CD4-positive, alpha-beta T cell (primary cell): ENCODE measurements at regions not wholly inside any gene's neighbourhood (a gene's known extent, or its start where the extent isn't known, plus 50 kb on each side); places are given as distances from the start of the nearest gene placed in this dataset.

Source experiments
- ATAC-seq: fragments of 200-7000 bp; cut with Tn5 transposase; one replicate; pipeline ENCODE4 v1.10.0; 2022; ENCODE audit warnings: mild to moderate bottlenecking; ENCODE audit not compliant: poor library complexity
- CTCF ChIA-PET: fragments of 350-600 bp; sonication (Branson Sonifier 250); formaldehyde crosslinking; loops from one replicate; lab custom pipeline; 2021; ENCODE audit warnings: antibody characterized with exemption, inconsistent platforms; lab: Charles Lee
- POLR2A ChIA-PET: fragments of 350-600 bp; sonication (Branson Sonifier 250); formaldehyde crosslinking; loops from one replicate; lab custom pipeline; 2021; ENCODE audit warnings: antibody characterized with exemption, inconsistent platforms; lab: Charles Lee
- DNase-seq, 14 experiments: peaks; one replicate each; pipeline ENCODE4 v3.0.0-alpha.2; 2013 to 2020; ENCODE audit warnings: mixed read lengths in 2 of 14
- H3K27ac ChIP-seq, 2 donors: one replicate each; pipeline versions ENCODE4 v1.5.1 to v1.7.0; 2013; ENCODE audit warnings: low read length in 2 of 2, low read depth in 1 of 2, mild to moderate bottlenecking in 1 of 2
- H3K27me3 ChIP-seq, 2 experiments: 1 replicate in 1 of 2; 2 replicates in 1 of 2; pipeline versions ENCODE4 v1.6.1 to v1.7.0; 2013; ENCODE audit warnings: low read length in 2 of 2, control low read depth in 1 of 2, mild to moderate bottlenecking in 1 of 2, moderate library complexity in 1 of 2; ENCODE audit not compliant: insufficient read depth in 2 of 2, control insufficient read depth in 1 of 2
- H3K36me3 ChIP-seq: one replicate; pipeline ENCODE4 v1.6.1; 2013; ENCODE audit warnings: low read length, control low read depth; ENCODE audit not compliant: insufficient read depth
- H3K4me1 ChIP-seq: one replicate; pipeline ENCODE4 v1.6.1; 2013; ENCODE audit warnings: low read length, control low read depth; ENCODE audit not compliant: insufficient read depth
- H3K4me3 ChIP-seq: one replicate; pipeline ENCODE4 v1.5.1; 2013; ENCODE audit warnings: mild to moderate bottlenecking, low read length, moderate library complexity
- H3K9me3 ChIP-seq, 2 experiments: 1 replicate in 1 of 2; 2 replicates in 1 of 2; pipeline versions ENCODE4 v1.6.1 to v1.7.0; 2013; ENCODE audit warnings: low read length in 2 of 2, mild to moderate bottlenecking in 2 of 2, control low read depth in 1 of 2, moderate library complexity in 1 of 2; ENCODE audit not compliant: control insufficient read depth in 1 of 2, insufficient read depth in 1 of 2
- H3K27ac Mint-ChIP-seq: one replicate; pipeline ENCODE4 v1.8.0; 2020; ENCODE audit warnings: mixed read lengths
- H3K27me3 Mint-ChIP-seq: one replicate; pipeline ENCODE4 v1.8.0; 2021; ENCODE audit warnings: mixed read lengths
- H3K36me3 Mint-ChIP-seq: one replicate; pipeline ENCODE4 v1.8.0; 2021; ENCODE audit warnings: low read depth, mixed read lengths
- H3K4me1 Mint-ChIP-seq: one replicate; pipeline ENCODE4 v1.8.0; 2021; ENCODE audit warnings: low read depth, mixed read lengths
- H3K4me3 Mint-ChIP-seq: one replicate; pipeline ENCODE4 v1.8.0; 2020; ENCODE audit warnings: mild to moderate bottlenecking, mixed read lengths
- H3K9me3 Mint-ChIP-seq: one replicate; pipeline ENCODE4 v1.8.0; 2020; ENCODE audit warnings: mixed read lengths
- CTCF ChIP-seq: fragments of 200-600 bp; IDR thresholded peaks from one replicate; pipeline ENCODE4 v1.8.0; 2022; ENCODE audit warnings: antibody characterized with exemption, mild to moderate bottlenecking
- intact Hi-C, 2 experiments: fragments of 100-400 bp; cut with DNase I in 1 of 2; cut with micrococcal nuclease in 1 of 2; formaldehyde crosslinking; loops; one replicate each; pipeline versions ENCODE4 v1.15.1 to v1.9.0; 2023 to 2025; cut with DNase I, micrococcal nuclease

- DNase-seq (no peak), ATAC-seq (no peak)
- Mint-ChIP-seq H3K27me3 (peaks cover 4% of the 10 kb centered on the region), H3K27ac (no peak overlapping the region), H3K9me3 (no peaks in the 10 kb centered on the region), H3K4me3 (no peak overlapping the region), H3K36me3 (no peaks in the 10 kb centered on the region), H3K4me1 (no peaks in the 10 kb centered on the region)
- H3K36me3 ChIP-seq = no peaks in the 10 kb centered on the region
- no peak for TF ChIP-seq CTCF
- H3K9me3 ChIP-seq = peaks cover 7 to 10% of the 10 kb centered on the region in 2 experiments
- H3K4me3 ChIP-seq = no peak overlapping the region
- intact Hi-C loops = no loop called here
- H3K27me3 ChIP-seq = no peaks in the 10 kb centered on the region
- ChIA-PET POLR2A (no interaction called here), CTCF (no interaction called here)
- no peak overlapping the region for H3K27ac ChIP-seq
- no peaks in the 10 kb centered on the region for H3K4me1 ChIP-seq
Observed at GRCh38 chr6:9494864-9495263, 920.0 kb downstream of the TFAP2A start.

GRCh38 chr6:9492790-9493189, 922.1 kb downstream of the TFAP2A start:
- POLR2A ChIA-PET = no interaction called here
- Mint-ChIP-seq H3K36me3 (no peaks in the 10 kb centered on the region), H3K4me1 (no peaks in the 10 kb centered on the region), H3K4me3 (no peak overlapping the region), H3K27ac (no peak overlapping the region), H3K9me3 (no peaks in the 10 kb centered on the region), H3K27me3 (peaks cover 4% of the 10 kb centered on the region)
- no peak overlapping the region for H3K4me3 ChIP-seq
- H3K4me1 ChIP-seq = no peaks in the 10 kb centered on the region
- DNase-seq (no peak), ATAC-seq (no peak)
- H3K9me3 ChIP-seq = peaks cover 3 to 10% of the 10 kb centered on the region in 2 experiments
- intact Hi-C loops = no loop called here
- TF ChIP-seq CTCF = no peak
- no peaks in the 10 kb centered on the region for H3K36me3 ChIP-seq
- H3K27me3 ChIP-seq = no peaks in the 10 kb centered on the region
- H3K27ac ChIP-seq = no peak overlapping the region
- CTCF ChIA-PET = no interaction called here

GRCh38 chr6:9487128-9487527, 927.7 kb downstream of the TFAP2A start:
- Histone ChIP-seq H3K4me1 (no peaks in the 10 kb centered on the region), H3K4me3 (no peak overlapping the region), H3K27me3 (no peaks in the 10 kb centered on the region), H3K36me3 (no peaks in the 10 kb centered on the region), H3K9me3 (peaks cover 0 to 4% of the 10 kb centered on the region in 2 experiments), H3K27ac (no peak overlapping the region)
- Mint-ChIP-seq H3K4me3 (no peak overlapping the region), H3K4me1 (no peaks in the 10 kb centered on the region), H3K9me3 (no peaks in the 10 kb centered on the region), H3K36me3 (no peaks in the 10 kb centered on the region), H3K27me3 (peaks cover 5% of the 10 kb centered on the region), H3K27ac (no peak overlapping the region)
- POLR2A ChIA-PET = no interaction called here
- CTCF ChIA-PET = no interaction called here
- no peak for DNase-seq
- no peak for ATAC-seq
- no peak for TF ChIP-seq CTCF
- intact Hi-C loops = no loop called here
